ENCODE measurements at regions not wholly inside any gene's neighbourhood (a gene's known extent, or its start where the extent isn't known, plus 50 kb on each side); places are given as distances from the start of the nearest gene placed in this dataset.

GRCh38 chr2:59882279-59882678 lies 671.2 kb downstream of the BCL11A start:
- H3K36me3 ChIP-seq, result no peaks in the 10 kb centered on the region
- in situ Hi-C loops (cut with MboI; ENCODE audit: low pct_ligation_motif_present in 1 of 4, low pct_unique_long_range_greater_than_20kb in 1 of 4, low sequenced_read_pairs in 3 of 4), result no loop called here
- peaks cover 0 to 6% (median 4%) of the 10 kb centered on the region in 4 donors for H3K4me1 ChIP-seq
- WGBS, 2 donors (ENCODE audit: low coverage in 1 of 2), result 79 to 87% methylated on average over 3 of the region's 3 CpGs
- DNase-seq, result no peak
- no peaks in the 10 kb centered on the region for H3K27me3 ChIP-seq
- intact Hi-C loops (cut with DNase I; ENCODE audit: low total_unique reads), result no loop called here
- H3K4me3 ChIP-seq, result no peak overlapping the region
- TF ChIP-seq POLR2A (IDR thresholded peaks at IDR 0.05) (no peak), EP300 (IDR thresholded peaks at IDR 0.05; ENCODE audit: low read depth) (no peak), POLR2AphosphoS5 (IDR thresholded peaks at IDR 0.05) (no peak), CTCF (IDR thresholded peaks at IDR 0.05) (no peak)
- no peaks in the 10 kb centered on the region for H3K9me3 ChIP-seq
- no peak overlapping the region for H3K27ac ChIP-seq

GRCh38 chr2:59881218-59881617 lies 672.2 kb downstream of the BCL11A start:
- H3K27me3 ChIP-seq, result no peaks in the 10 kb centered on the region
- WGBS, 2 donors (ENCODE audit: low coverage in 1 of 2), result 86% methylated on average over 1 of the region's 1 CpG; no CpG with 5 or more reads in 1 of the 2 donors
- intact Hi-C loops (cut with DNase I; ENCODE audit: low total_unique reads) (no loop called here), in situ Hi-C loops (cut with MboI; ENCODE audit: low pct_ligation_motif_present in 1 of 4, low pct_unique_long_range_greater_than_20kb in 1 of 4, low sequenced_read_pairs in 3 of 4) (no loop called here)
- H3K4me3 ChIP-seq, result no peak overlapping the region
- H3K27ac ChIP-seq, result no peak overlapping the region
- no peaks in the 10 kb centered on the region for H3K36me3 ChIP-seq
- H3K9me3 ChIP-seq, result no peaks in the 10 kb centered on the region
- TF ChIP-seq POLR2AphosphoS5 (IDR thresholded peaks at IDR 0.05), result no peak
- DNase-seq, result no peak
- no peaks in the 10 kb centered on the region for H3K4me1 ChIP-seq

- no peak for TF ChIP-seq POLR2A (IDR thresholded peaks at IDR 0.05)
- no peak for TF ChIP-seq POLR2AphosphoS5 (IDR thresholded peaks at IDR 0.05)
- TF ChIP-seq EP300 (IDR thresholded peaks at IDR 0.05; ENCODE audit: low read depth), result no peak
- no peak for TF ChIP-seq CTCF (IDR thresholded peaks at IDR 0.05)
Measured at GRCh38 chr2:59879700-59880131, 673.7 kb downstream of the BCL11A start.

GRCh38 chr2:59875836-59876235 lies 677.6 kb downstream of the BCL11A start:
- H3K36me3 ChIP-seq, result no peaks in the 10 kb centered on the region
- no peaks in the 10 kb centered on the region for H3K4me1 ChIP-seq
- WGBS, 2 donors (ENCODE audit: low coverage in 1 of 2), result 88 to 90% methylated on average over 5 of the region's 5 CpGs
- H3K27me3 ChIP-seq, result no peaks in the 10 kb centered on the region
- intact Hi-C loops (cut with DNase I; ENCODE audit: low total_unique reads), result no loop called here
- H3K9me3 ChIP-seq, result no peaks in the 10 kb centered on the region
- TF ChIP-seq POLR2AphosphoS5 (IDR thresholded peaks at IDR 0.05), result no peak
- no peak for TF ChIP-seq EP300 (IDR thresholded peaks at IDR 0.05; ENCODE audit: low read depth)
- TF ChIP-seq POLR2A (IDR thresholded peaks at IDR 0.05), result no peak
- TF ChIP-seq CTCF (IDR thresholded peaks at IDR 0.05), result no peak
- no peak overlapping the region for H3K27ac ChIP-seq
- H3K4me3 ChIP-seq, result no peak overlapping the region
- in situ Hi-C loops (cut with MboI; ENCODE audit: low pct_ligation_motif_present in 1 of 4, low pct_unique_long_range_greater_than_20kb in 1 of 4, low sequenced_read_pairs in 3 of 4), result no loop called here
- DNase-seq, result no peak

More at GRCh38 chr2:59879700-59880131, 673.7 kb downstream of the BCL11A start:
- Histone ChIP-seq H3K27me3 (no peaks in the 10 kb centered on the region), H3K4me1 (no peaks in the 10 kb centered on the region), H3K36me3 (no peaks in the 10 kb centered on the region), H3K4me3 (no peak overlapping the region), H3K9me3 (no peaks in the 10 kb centered on the region), H3K27ac (no peak overlapping the region)
- in situ Hi-C loops (cut with MboI; ENCODE audit: low pct_ligation_motif_present in 1 of 4, low pct_unique_long_range_greater_than_20kb in 1 of 4, low sequenced_read_pairs in 3 of 4) (no loop called here), intact Hi-C loops (cut with DNase I; ENCODE audit: low total_unique reads) (no loop called here)
- no peak for DNase-seq
- 86 to 91% methylated on average over 9 of the region's 9 CpGs for WGBS, 2 donors (ENCODE audit: low coverage in 1 of 2)

Measured in transverse colon (tissue), 4 donors.